Stimulated activated CD4-positive, alpha-beta T cell treated with anti-CD3 and anti-CD28 coated beads, Interleukin-1b, Interleukin-23, amount 100 ng/mL, for 48 hours (primary cell): ENCODE measurements at regions not wholly inside any gene's neighbourhood (a gene's known extent, or its start where the extent isn't known, plus 50 kb on each side); places are given as distances from the start of the nearest gene placed in this dataset.

Experiments used
- DNase-seq: peaks from one replicate; pipeline ENCODE4 v3.0.0-alpha.2; 2020

- no peak for DNase-seq
These were observed 477.4 kb downstream of the ARHGEF28 start for GRCh38 chr5:74103131-74104023.

- DNase-seq: no peak
These were observed 474.3 kb downstream of the ARHGEF28 start for GRCh38 chr5:74100268-74100665.

DNA sequence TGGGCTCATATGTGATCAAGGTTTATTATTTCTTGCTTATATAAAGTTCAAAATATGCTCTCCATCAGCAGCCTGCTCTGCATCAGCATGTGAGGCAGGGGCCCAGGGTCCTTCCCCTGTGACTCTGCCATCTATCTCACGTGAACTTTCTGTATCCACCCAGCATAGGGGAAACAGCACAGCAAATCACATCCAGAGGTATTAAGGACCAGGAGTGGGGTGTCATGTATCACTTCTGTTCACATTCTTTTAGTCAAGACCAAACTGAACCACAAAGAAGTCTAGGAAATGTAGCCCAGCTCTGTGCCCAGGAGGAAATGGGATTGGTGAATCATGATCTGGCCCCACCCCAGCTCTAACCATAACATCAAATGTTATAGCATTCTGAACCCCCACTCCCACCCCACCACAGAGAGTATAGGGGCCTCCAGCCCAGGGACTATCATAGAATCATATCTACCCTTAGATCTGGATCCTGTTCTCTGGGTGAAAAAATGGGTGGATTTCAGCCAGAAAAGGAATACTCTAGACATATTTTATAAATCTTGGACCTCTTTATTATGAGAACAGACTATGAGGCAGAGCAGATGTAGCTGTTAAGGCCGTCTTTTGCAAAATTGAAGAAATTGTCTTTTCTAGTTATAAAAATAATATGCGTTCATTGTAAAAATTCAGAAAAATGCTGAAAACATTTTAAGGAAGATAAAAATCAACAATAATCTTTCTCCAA lies 473.7 kb downstream of the ARHGEF28 start:
- no peak for DNase-seq

- DNase-seq: no peak
These were observed 472.9 kb downstream of the ARHGEF28 start for GRCh38 chr5:74098941-74099340.

- no peak for DNase-seq
These were observed 472.5 kb downstream of the ARHGEF28 start for GRCh38 chr5:74098456-74098855.

GRCh38 chr5:74096325-74096724 lies 470.3 kb downstream of the ARHGEF28 start:
- DNase-seq: no peak

DNA sequence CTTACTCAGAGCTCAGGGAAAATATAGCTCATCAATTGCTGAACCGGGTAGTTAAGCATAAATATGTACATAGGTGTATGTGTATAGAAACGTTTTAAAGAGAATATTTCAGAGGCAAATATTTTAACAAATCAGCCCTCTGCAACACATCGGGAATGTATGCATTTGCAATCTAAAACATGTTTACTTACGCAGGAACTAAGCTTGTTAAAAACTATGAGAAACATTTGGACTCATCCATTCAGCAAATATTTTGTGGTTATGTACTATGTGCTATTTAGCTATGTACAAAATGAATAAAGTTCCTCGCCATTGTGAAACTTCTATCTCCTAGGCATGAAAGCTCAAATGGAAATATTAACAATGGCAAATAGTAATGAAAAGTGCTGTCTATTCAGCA lies 469.9 kb downstream of the ARHGEF28 start:
- no peak for DNase-seq

- DNase-seq: no peak
These were observed 468.7 kb downstream of the ARHGEF28 start for GRCh38 chr5:74094782-74095108.

DNA sequence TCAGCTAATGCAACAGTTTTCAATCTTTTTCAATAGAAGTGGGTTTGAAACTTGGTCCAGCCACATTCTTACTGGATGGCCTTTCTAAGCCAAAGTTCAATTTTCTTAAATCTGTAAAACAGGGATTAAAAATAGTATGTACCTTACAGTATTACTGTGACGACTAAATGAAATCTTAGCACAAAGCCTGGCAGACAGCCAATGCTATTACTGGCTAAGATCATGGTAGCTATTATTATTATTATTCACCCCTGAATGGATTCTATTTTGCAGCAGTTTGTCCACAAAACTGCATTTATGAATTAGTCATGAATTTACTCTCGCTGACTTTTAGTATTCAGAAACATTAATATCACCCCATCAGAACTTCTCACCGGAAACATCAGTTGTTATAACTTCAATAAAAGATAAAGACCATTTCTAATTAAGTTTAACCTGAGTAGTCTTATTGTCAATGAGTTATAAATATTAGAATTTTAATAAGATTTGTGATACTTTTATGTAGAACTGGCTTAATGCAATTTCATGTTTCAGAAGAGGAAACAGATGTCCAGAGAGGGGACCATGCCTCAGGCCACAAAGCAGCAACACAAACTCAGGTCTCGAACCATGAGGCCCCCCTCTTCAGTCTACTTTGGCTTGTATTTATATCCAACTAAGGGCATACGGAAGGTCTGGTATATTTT lies 468.2 kb downstream of the ARHGEF28 start:
- no peak for DNase-seq

DNA sequence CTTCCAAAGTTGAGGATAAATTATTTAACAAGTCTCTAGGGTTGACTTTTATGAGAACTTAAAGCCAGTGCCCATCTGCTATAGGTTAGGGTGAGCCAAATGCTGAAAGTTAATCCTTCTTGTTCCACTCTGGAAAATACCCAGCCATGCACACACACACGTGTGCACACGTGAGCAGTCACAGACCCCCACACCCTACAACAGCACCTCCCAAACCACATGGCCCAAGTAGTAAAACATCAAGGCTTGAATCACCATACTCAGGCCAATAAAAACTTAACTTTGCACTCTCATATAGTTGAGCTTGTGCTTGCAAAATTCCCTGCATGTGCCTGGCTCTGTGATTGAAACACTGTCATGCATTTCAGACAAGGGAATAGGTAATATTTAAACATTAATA lies 467.6 kb downstream of the ARHGEF28 start:
- no peak for DNase-seq

GRCh38 chr5:74092766-74093165 lies 466.8 kb downstream of the ARHGEF28 start:
- DNase-seq: no peak

GRCh38 chr5:74085782-74086181 lies 459.8 kb downstream of the ARHGEF28 start:
- DNase-seq: no peak

DNA sequence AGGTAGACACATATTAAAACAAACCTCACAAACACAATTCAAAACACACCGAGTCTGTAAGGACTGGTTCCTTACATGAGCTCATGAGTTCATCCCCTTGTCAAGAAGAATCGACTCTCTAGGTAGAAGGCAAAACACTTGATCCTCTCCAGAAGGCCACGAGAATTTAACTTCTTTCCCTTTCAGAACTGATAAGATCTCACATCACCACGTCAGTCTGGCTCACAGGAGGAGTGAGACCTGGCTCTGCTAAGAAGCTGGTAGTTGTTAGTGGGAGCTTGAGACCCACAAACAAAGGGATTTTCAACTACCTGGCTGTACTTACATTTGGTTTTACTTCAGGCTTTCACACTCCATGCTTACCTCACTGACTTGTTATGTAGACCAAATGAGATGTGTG lies 459.2 kb downstream of the ARHGEF28 start:
- DNase-seq: no peak

GRCh38 chr5:74083096-74083791 lies 457.2 kb downstream of the ARHGEF28 start:
- no peak for DNase-seq

DNA sequence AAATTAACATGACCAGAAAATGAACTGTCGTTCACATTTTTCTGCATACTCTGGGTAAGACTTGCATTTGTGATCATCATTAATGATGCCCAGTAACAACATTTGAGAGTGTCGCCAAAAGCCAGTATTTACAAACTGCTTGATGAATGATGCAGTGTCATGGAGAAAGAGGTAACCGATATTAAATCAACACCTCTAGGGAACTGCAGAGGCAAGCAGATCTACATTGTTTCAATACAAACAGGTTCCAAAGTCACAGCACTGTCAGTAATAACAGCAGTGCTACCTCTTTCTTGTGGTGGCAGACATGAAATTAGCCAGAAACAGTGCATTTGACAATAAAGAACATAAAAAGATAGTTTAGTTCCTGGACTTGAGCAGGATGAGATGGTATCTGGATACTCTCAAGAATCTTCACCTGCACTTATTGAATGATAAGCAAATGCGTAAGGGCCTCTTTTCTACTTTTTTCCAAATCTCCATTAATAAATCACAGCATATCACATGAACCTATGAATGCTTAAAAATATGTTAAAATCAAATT lies 456.6 kb downstream of the ARHGEF28 start:
- DNase-seq: no peak

DNA sequence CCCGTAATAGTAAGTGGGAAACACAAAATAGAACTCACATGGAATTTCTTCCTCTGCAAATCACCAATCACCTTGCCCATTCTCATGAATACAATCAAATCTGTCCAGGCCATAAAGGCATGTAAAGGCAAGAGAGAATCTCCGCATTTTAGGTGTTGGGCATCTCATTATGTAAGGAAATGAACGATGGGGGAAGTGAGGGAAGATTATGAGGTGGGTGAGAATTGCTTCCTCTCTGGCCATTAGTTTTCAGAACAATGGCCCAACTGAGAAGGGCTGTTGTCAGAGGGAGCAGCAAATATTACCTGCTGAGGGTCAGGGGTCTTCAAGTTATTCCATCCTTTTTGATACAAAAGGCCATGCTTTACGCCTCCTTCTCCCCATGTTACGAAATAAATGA lies 455.1 kb downstream of the ARHGEF28 start:
- DNase-seq: no peak

DNA sequence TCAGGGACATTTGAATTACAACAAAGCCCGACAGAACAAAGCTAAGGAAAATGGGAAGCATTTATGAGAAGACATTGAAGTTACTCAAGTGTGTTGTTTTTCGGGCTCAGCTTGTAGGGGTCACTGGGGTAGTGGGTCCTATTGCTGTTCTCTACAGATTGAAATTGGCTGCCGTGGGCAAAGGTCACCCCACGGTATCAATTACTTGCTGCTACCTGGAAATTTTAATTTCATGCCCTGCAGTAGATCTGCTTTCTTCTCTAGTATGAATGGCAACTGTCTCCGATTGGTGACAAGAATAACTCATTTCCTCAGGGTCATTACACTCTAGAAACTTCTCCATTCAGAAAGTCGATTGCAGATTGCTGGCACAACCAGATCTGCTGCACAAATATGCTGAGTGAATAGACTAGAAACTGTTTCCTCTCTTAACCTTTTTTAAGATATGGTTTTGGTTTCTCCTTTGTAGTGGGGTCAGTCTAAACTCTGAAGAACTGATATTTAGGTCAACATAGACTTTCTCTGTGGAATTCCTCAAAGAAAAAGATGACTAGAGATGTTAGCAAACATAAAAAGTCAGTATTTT lies 454.1 kb downstream of the ARHGEF28 start:
- no peak for DNase-seq

- DNase-seq: no peak
These were observed 449.8 kb downstream of the ARHGEF28 start for GRCh38 chr5:74075501-74076484.

DNA sequence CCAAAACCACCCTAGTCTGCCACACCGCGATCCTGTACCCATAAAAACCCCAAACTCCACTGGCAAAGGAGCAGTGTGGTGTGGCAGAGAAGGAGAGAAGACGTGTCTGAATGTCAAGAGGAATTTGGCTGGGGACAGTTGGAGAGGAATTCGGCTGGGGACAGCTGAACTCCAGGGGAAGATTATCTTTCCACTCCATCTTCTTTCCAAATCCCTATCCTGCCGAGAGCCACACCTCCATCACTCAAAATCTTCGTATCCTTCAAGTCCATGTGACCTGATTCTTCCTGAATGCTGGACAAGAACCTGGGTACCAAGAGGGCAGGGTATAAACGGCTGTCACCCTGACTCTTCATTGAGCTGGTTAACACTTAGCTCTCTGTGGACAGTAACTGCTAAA lies 448.1 kb downstream of the ARHGEF28 start:
- no peak for DNase-seq

DNA sequence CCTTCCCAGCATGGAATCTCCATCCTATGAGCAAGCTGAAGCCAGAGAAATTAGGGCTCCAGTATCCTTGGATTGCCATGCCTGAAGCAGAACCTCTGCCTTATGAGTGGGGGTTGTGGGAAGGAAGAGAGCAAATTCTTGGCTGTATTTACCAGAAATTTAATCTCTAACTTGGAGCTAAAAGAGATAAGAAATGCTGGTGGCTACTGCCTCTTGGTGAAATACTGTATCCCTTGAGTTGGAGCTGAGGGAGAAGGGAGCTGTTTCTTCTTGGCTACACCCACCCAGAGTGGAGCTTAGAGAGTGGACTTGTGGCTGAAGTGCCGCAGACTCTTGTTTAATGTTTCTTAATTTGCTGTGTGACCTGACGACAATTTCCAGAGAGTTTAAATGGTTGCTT lies 447.3 kb downstream of the ARHGEF28 start:
- DNase-seq: no peak

GRCh38 chr5:74072646-74073045 lies 446.6 kb downstream of the ARHGEF28 start:
- DNase-seq: no peak
